Neutrophil (primary cell): ENCODE measurements at regions not wholly inside any gene's neighbourhood (a gene's known extent, or its start where the extent isn't known, plus 50 kb on each side); places are given as distances from the start of the nearest gene placed in this dataset.

Experiments used
- H3K27ac ChIP-seq: fragments of 200-600 bp; sonication (generic); 2 replicates; pipeline ENCODE4 v1.5.1; 2016; ENCODE audit warnings: mild to moderate bottlenecking, moderate library complexity
- H3K27me3 ChIP-seq: fragments of 200-600 bp; sonication (generic); 2 replicates; pipeline ENCODE4 v1.6.0; 2016; ENCODE audit warnings: mild to moderate bottlenecking
- H3K36me3 ChIP-seq: fragments of 200-600 bp; sonication (generic); 2 replicates; pipeline ENCODE4 v1.5.1; 2017
- H3K4me1 ChIP-seq, 2 experiments: fragments of 200-600 bp in 1 of 2; sonication (generic) in 1 of 2; 1 replicate in 1 of 2; 2 replicates in 1 of 2; pipeline versions ENCODE4 v1.5.1 to v1.6.1; 2013 to 2016; ENCODE audit warnings: low read depth in 1 of 2, low read length in 1 of 2, mild to moderate bottlenecking in 1 of 2, moderate library complexity in 1 of 2; ENCODE audit not compliant: control insufficient read depth in 1 of 2, insufficient read depth in 1 of 2
- H3K4me3 ChIP-seq, 2 experiments: fragments of 200-600 bp in 1 of 2; sonication (generic) in 1 of 2; 1 replicate in 1 of 2; 2 replicates in 1 of 2; pipeline ENCODE4 v1.5.1; 2013 to 2016; ENCODE audit warnings: low read depth in 1 of 2, low read length in 1 of 2, mild to moderate bottlenecking in 1 of 2, moderate library complexity in 1 of 2
- H3K9me3 ChIP-seq: fragments of 200-600 bp; sonication (generic); 2 replicates; pipeline ENCODE4 v1.5.1; 2016
- TF ChIP-seq, protein P1 (sequence below): fragments of 200-600 bp; sonication (generic); IDR thresholded peaks from 2 replicates; pipeline ENCODE4 v1.5.1; 2016; ENCODE audit warnings: antibody characterized with exemption

DNA sequence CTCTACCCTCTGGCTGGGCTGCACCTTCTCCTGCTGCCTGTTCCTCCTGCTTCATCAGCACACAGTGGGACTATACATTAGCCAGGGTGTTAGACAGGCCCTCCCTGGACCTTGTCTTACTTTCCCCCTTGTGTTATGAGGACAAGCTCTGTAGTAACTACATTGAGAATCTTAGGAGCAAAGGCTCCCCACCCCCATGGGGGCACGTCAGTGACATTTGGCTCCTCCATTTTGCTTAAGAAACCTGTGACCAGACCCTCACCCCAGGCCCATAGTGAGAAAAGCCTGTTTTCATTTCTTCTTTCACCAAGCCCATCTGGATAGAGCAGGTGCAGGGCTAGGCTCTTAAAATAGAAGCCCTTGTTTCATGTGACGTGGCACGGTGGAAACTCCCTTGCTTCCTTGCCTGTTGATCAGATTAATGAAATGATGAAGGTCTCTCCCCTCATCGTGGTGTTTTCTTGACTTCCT, 146.7 kb downstream of the RPIA start:
- Histone ChIP-seq H3K9me3 (no peaks in the 10 kb centered on the region), H3K36me3 (no peaks in the 10 kb centered on the region), H3K4me3 (no peak overlapping the region), H3K27ac (no peak overlapping the region), H3K4me1 (no peaks in the 10 kb centered on the region), H3K27me3 (no peaks in the 10 kb centered on the region)
- TF ChIP-seq, protein P1, sequence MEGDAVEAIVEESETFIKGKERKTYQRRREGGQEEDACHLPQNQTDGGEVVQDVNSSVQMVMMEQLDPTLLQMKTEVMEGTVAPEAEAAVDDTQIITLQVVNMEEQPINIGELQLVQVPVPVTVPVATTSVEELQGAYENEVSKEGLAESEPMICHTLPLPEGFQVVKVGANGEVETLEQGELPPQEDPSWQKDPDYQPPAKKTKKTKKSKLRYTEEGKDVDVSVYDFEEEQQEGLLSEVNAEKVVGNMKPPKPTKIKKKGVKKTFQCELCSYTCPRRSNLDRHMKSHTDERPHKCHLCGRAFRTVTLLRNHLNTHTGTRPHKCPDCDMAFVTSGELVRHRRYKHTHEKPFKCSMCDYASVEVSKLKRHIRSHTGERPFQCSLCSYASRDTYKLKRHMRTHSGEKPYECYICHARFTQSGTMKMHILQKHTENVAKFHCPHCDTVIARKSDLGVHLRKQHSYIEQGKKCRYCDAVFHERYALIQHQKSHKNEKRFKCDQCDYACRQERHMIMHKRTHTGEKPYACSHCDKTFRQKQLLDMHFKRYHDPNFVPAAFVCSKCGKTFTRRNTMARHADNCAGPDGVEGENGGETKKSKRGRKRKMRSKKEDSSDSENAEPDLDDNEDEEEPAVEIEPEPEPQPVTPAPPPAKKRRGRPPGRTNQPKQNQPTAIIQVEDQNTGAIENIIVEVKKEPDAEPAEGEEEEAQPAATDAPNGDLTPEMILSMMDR = no peak

DNA sequence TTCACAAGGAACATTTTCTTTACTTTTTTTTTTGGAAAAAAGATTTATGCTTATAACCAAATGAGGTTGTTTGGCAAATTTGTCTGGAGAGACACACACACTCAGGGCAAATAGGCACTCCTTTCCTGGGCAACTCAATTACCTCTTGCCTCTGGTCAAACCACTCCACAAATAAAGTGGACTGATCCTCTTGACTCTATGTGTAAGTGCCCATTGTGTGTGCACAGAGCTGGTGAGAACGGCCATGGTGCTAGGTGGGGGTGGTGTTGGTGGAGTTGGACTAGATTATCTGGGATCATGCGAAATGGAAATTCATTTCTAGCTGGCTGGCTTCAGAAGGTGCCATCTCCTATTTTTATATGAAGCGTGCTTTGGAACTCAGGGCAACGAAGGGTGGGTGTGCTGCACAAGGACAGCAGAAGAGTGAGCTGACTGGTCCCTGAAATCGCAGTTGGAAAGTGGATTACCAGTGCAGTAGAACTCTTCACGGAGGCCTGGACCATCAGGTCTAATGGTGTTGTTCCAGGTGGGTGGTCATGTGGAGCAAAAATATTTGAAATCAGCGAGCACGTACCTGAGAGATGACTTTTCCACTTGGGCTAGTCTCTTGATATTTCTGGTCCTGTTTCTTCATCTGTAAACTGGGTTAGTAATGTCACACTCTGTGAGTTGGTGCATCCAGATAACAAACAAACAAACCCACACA, 149.9 kb downstream of the RPIA start:
- Histone ChIP-seq H3K4me1 (no peaks in the 10 kb centered on the region), H3K4me3 (no peak overlapping the region), H3K27me3 (no peaks in the 10 kb centered on the region), H3K9me3 (no peaks in the 10 kb centered on the region), H3K27ac (no peak overlapping the region), H3K36me3 (no peaks in the 10 kb centered on the region)
- TF ChIP-seq, protein P1 = no peak

DNA sequence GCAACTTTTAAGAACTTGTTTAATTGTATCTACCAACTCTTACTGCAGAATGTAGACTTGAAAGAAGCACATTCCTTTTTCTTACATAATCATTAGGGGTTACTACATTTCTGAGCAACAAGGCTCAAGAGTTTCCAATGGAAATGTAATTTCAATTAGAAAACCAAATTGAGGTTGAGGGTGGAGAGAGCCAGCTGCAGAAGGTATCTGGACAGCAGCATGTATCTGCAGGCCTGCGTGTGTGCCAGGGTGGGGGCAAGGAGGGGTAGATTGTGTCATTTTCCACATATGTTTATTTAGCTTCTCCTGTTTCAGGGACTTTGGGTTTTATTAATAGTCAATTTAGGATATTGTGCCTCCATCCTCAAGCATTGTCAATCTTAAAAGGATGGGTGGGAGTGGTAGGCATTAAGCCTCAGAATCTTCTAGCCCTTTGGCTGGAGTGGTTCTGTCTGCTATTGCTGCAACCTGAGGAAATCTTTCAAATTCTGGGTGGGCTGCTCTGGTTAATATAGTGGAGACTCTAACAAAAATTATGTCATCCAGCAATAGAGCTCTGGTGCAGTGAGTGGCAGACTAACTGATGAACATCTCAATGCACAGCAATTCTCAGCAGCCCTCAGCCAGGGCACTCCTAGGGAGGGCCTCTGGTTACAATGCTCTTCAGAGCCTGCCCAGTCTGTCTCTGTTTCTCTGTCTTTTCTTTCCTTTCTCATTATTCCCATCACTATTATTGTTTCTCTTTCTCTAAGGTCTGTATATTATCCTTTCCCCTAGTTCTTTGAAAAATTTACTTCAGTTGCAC, 151.4 kb downstream of the RPIA start:
- no peaks in the 10 kb centered on the region for H3K27me3 ChIP-seq
- TF ChIP-seq, protein P1 = no peak
- no peaks in the 10 kb centered on the region for H3K4me1 ChIP-seq
- H3K9me3 ChIP-seq = no peaks in the 10 kb centered on the region
- H3K36me3 ChIP-seq = no peaks in the 10 kb centered on the region
- no peak overlapping the region for H3K27ac ChIP-seq
- H3K4me3 ChIP-seq = no peak overlapping the region

DNA sequence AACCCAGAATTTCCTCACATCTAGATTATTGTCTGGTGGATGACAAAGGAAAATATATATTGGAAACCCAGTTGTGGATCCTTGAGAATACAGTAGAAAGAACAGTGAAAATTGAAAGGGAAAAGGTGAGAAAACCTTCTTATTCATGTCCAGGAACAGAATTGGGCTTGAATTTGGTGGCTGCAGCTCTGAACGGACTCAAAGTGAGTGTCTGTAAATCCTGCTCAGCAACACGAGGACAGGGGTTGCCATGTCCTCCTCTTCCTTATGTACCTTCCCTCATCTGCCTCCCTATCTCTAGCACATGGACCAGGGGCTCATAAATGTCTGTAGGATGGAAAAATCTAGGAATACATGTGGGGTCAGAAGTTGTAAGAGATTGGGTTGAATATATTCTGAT, 152.2 kb downstream of the RPIA start:
- H3K4me3 ChIP-seq = no peak overlapping the region
- no peaks in the 10 kb centered on the region for H3K9me3 ChIP-seq
- no peaks in the 10 kb centered on the region for H3K4me1 ChIP-seq
- TF ChIP-seq, protein P1 = no peak
- H3K27ac ChIP-seq = no peak overlapping the region
- no peaks in the 10 kb centered on the region for H3K27me3 ChIP-seq
- H3K36me3 ChIP-seq = no peaks in the 10 kb centered on the region

DNA sequence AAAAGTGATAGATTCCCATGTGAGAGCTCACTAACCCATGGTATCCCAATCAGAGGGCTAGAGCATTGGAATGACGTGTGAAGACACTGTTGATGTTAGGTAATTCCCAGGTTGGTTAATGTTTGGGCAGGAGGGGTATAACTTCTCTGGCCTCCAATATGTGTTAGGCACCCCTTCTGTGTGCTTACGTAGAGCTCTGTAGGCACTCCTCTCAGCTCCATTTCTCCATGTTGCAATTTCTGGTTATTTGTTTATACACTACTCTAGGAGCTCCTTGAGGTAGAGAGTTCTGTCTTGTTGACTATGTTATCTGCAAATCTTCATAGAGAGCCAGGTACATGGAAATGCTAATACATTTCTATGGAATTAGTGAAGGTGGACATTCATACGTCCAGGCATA, 153.5 kb downstream of the RPIA start:
- Histone ChIP-seq H3K4me1 (no peaks in the 10 kb centered on the region), H3K27me3 (no peaks in the 10 kb centered on the region), H3K36me3 (no peaks in the 10 kb centered on the region), H3K27ac (no peak overlapping the region), H3K4me3 (no peak overlapping the region), H3K9me3 (no peaks in the 10 kb centered on the region)
- TF ChIP-seq, protein P1 = no peak
